Glutamatergic neuron (in vitro differentiated cells): ENCODE measurements at regions not wholly inside any gene's neighbourhood (a gene's known extent, or its start where the extent isn't known, plus 50 kb on each side); places are given as distances from the start of the nearest gene placed in this dataset.
"Not testable (repeated sequence)": the region's sequence is repeated elsewhere in the genome, so short reads cannot be mapped to it uniquely, and the experiment has no call there.

Experiments
- DNase-seq: peaks from one replicate; pipeline ENCODE4 v3.0.0; 2022
- H3K27ac Mint-ChIP-seq: one replicate; pipeline ENCODE4 v1.8.0; 2020; ENCODE audit warnings: mild to moderate bottlenecking, mixed read lengths, inconsistent platforms; ENCODE audit not compliant: unreplicated experiment
- H3K27me3 Mint-ChIP-seq: one replicate; pipeline ENCODE4 v1.8.0; 2020; ENCODE audit warnings: mild to moderate bottlenecking, moderate library complexity, mixed read lengths, inconsistent platforms; ENCODE audit not compliant: unreplicated experiment
- H3K36me3 Mint-ChIP-seq: one replicate; pipeline ENCODE4 v1.8.0; 2020; ENCODE audit warnings: mild to moderate bottlenecking, mixed read lengths, inconsistent platforms; ENCODE audit not compliant: unreplicated experiment
- H3K4me1 Mint-ChIP-seq: one replicate; pipeline ENCODE4 v1.8.0; 2020; ENCODE audit warnings: mild to moderate bottlenecking, low read depth, mixed read lengths, inconsistent platforms; ENCODE audit not compliant: unreplicated experiment
- H3K4me3 Mint-ChIP-seq: one replicate; pipeline ENCODE4 v1.8.0; 2020; ENCODE audit warnings: mild to moderate bottlenecking, mixed read lengths, inconsistent platforms; ENCODE audit not compliant: unreplicated experiment
- H3K9me3 Mint-ChIP-seq: one replicate; pipeline ENCODE4 v1.8.0; 2020; ENCODE audit warnings: mild to moderate bottlenecking, moderate library complexity, mixed read lengths, inconsistent platforms; ENCODE audit not compliant: unreplicated experiment
- CTCF ChIP-seq: fragments of 200-600 bp; sonication (generic); IDR thresholded peaks from one replicate; pipeline ENCODE4 v1.5.0; 2021; ENCODE audit not compliant: partially characterized antibody, unreplicated experiment

- H3K4me1 Mint-ChIP-seq: no peaks in the 10 kb centered on the region
- no peaks in the 10 kb centered on the region for H3K9me3 Mint-ChIP-seq
- H3K27ac Mint-ChIP-seq: no peak overlapping the region
- no peak overlapping the region for H3K4me3 Mint-ChIP-seq
- H3K27me3 Mint-ChIP-seq: no peaks in the 10 kb centered on the region
- no peak for DNase-seq
- H3K36me3 Mint-ChIP-seq: no peaks in the 10 kb centered on the region
- TF ChIP-seq CTCF: no peak
Observed at GRCh38 chr18:30811580-30811979, 231.0 kb downstream of the DSC3 start.

GRCh38 chr18:30810580-30810979, 232.0 kb downstream of the DSC3 start:
- H3K4me1 Mint-ChIP-seq: no peaks in the 10 kb centered on the region
- no peak for TF ChIP-seq CTCF
- H3K27ac Mint-ChIP-seq: no peak overlapping the region
- no peak overlapping the region for H3K4me3 Mint-ChIP-seq
- no peaks in the 10 kb centered on the region for H3K9me3 Mint-ChIP-seq
- no peaks in the 10 kb centered on the region for H3K27me3 Mint-ChIP-seq
- no peaks in the 10 kb centered on the region for H3K36me3 Mint-ChIP-seq
- DNase-seq: no peak

- no peaks in the 10 kb centered on the region for H3K9me3 Mint-ChIP-seq
- no peaks in the 10 kb centered on the region for H3K27me3 Mint-ChIP-seq
- DNase-seq: no peak
- no peak overlapping the region for H3K4me3 Mint-ChIP-seq
- no peak overlapping the region for H3K27ac Mint-ChIP-seq
- H3K36me3 Mint-ChIP-seq: no peaks in the 10 kb centered on the region
- no peaks in the 10 kb centered on the region for H3K4me1 Mint-ChIP-seq
- no peak for TF ChIP-seq CTCF
Observed at GRCh38 chr18:30806823-30807222, 235.7 kb downstream of the DSC3 start.

- TF ChIP-seq CTCF: no peak
- Mint-ChIP-seq H3K36me3 (no peaks in the 10 kb centered on the region), H3K4me3 (no peak overlapping the region), H3K9me3 (no peaks in the 10 kb centered on the region), H3K27ac (no peak overlapping the region), H3K4me1 (no peaks in the 10 kb centered on the region), H3K27me3 (no peaks in the 10 kb centered on the region)
- no peak for DNase-seq
Observed at GRCh38 chr18:30800800-30801199, 241.7 kb downstream of the DSC3 start.

- Mint-ChIP-seq H3K27ac (no peak overlapping the region), H3K4me1 (no peaks in the 10 kb centered on the region), H3K4me3 (no peak overlapping the region), H3K36me3 (peaks cover 4% of the 10 kb centered on the region), H3K27me3 (peaks cover 2% of the 10 kb centered on the region), H3K9me3 (no peaks in the 10 kb centered on the region)
- DNase-seq: no peak
- no peak for TF ChIP-seq CTCF
Observed at GRCh38 chr18:30792051-30792450, 250.5 kb downstream of the DSC3 start.

GRCh38 chr18:30788411-30788991, 254.0 kb downstream of the DSC3 start:
- H3K4me1 Mint-ChIP-seq, H3K27me3 Mint-ChIP-seq, DNase-seq, H3K9me3 Mint-ChIP-seq, H3K36me3 Mint-ChIP-seq, H3K4me3 Mint-ChIP-seq, H3K27ac Mint-ChIP-seq: not testable (repeated sequence)
